ENCODE measurements at regions not wholly inside any gene's neighbourhood (a gene's known extent, or its start where the extent isn't known, plus 50 kb on each side); places are given as distances from the start of the nearest gene placed in this dataset.

DNA sequence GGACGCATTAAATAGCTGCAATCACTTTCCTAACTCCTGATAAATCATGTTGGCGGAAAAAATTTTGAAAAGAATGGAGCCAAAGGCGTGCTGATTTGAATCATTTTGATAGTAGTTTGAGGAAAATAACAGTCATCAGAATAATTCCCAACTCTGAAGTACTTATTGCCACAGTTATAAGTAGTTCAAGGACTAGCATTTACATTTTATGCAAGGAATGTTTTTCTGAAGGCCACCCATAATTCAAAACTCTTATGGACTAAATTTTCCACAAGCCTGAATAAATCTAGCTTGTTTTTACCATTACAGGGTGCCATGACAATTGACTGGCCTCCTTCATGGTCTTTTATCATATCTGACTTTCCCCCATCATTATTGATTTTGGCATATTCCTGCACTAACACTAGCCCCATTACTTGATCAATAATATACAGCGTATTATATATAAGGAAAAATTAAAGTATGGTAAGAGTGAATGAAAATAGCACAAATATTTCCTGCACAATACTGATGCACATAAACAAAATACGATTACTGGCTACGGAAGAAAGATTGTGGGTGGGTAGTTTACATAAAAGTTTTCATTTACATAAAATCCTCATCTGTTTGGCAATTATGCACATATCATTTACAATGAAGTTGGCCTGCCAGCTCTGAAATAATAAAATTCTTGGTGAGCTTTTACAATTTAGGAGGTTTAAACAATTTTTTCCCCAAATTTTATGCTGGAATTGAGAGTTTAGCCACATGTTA, 334.6 kb downstream of the ARL6IP6 start:
- TF ChIP-seq, protein P1, sequence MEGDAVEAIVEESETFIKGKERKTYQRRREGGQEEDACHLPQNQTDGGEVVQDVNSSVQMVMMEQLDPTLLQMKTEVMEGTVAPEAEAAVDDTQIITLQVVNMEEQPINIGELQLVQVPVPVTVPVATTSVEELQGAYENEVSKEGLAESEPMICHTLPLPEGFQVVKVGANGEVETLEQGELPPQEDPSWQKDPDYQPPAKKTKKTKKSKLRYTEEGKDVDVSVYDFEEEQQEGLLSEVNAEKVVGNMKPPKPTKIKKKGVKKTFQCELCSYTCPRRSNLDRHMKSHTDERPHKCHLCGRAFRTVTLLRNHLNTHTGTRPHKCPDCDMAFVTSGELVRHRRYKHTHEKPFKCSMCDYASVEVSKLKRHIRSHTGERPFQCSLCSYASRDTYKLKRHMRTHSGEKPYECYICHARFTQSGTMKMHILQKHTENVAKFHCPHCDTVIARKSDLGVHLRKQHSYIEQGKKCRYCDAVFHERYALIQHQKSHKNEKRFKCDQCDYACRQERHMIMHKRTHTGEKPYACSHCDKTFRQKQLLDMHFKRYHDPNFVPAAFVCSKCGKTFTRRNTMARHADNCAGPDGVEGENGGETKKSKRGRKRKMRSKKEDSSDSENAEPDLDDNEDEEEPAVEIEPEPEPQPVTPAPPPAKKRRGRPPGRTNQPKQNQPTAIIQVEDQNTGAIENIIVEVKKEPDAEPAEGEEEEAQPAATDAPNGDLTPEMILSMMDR (IDR thresholded peaks at IDR 0.05): no peak
- no peak for TF ChIP-seq POLR2A (IDR thresholded peaks at IDR 0.05)
- no peak for TF ChIP-seq POLR2AphosphoS5 (IDR thresholded peaks at IDR 0.05)
